Neural progenitor cell (in vitro differentiated cells): ENCODE measurements at regions not wholly inside any gene's neighbourhood (a gene's known extent, or its start where the extent isn't known, plus 50 kb on each side); places are given as distances from the start of the nearest gene placed in this dataset.

Experiments used
- DNase-seq: peaks from one replicate; pipeline ENCODE4 v3.0.0-alpha.2; 2016; ENCODE audit warnings: low spot score
- H2AFZ ChIP-seq: fragments of 200-600 bp; sonication (generic); replicated peaks from 2 replicates; pipeline ENCODE4 v1.6.1; 2016; ENCODE audit warnings: antibody characterized with exemption
- H3F3A ChIP-seq: fragments of 200-600 bp; sonication (generic); 2 replicates; pipeline ENCODE4 v1.6.1; 2016; ENCODE audit warnings: antibody characterized with exemption, low read depth
- H3K27ac ChIP-seq: fragments of 200-600 bp; sonication (generic); 2 replicates; pipeline ENCODE4 v1.5.1; 2016; ENCODE audit warnings: mild to moderate bottlenecking
- H3K27me3 ChIP-seq: fragments of 200-600 bp; sonication (generic); 2 replicates; pipeline ENCODE4 v1.6.1; 2016; ENCODE audit warnings: mild to moderate bottlenecking, moderate library complexity
- H3K36me3 ChIP-seq: fragments of 200-600 bp; sonication (generic); 2 replicates; pipeline ENCODE4 v1.5.1; 2016
- H3K4me1 ChIP-seq: fragments of 200-600 bp; sonication (generic); 2 replicates; pipeline ENCODE4 v1.6.1; 2016; ENCODE audit warnings: mixed run types
- H3K4me2 ChIP-seq: fragments of 200-600 bp; sonication (generic); 2 replicates; pipeline ENCODE4 v1.6.1; 2016
- H3K4me3 ChIP-seq: fragments of 200-600 bp; sonication (generic); 2 replicates; pipeline ENCODE4 v1.5.1; 2016
- H3K79me2 ChIP-seq: fragments of 200-600 bp; sonication (generic); 2 replicates; pipeline ENCODE4 v1.6.1; 2016; ENCODE audit warnings: low read depth
- H3K9ac ChIP-seq: fragments of 200-600 bp; sonication (generic); 2 replicates; pipeline ENCODE4 v1.6.1; 2016
- H3K9me3 ChIP-seq: fragments of 200-600 bp; sonication (generic); 2 replicates; pipeline ENCODE4 v1.5.1; 2016; ENCODE audit warnings: low read depth
- H4K20me1 ChIP-seq: fragments of 200-600 bp; sonication (generic); 2 replicates; pipeline ENCODE4 v1.6.1; 2016; ENCODE audit warnings: low read depth
- H3K27ac Mint-ChIP-seq: 3 replicates; pipeline ENCODE4 v1.8.0; 2021; ENCODE audit warnings: mixed read lengths
- H3K27me3 Mint-ChIP-seq: 2 replicates; pipeline ENCODE4 v1.8.0; 2022; ENCODE audit warnings: low read depth, mild to moderate bottlenecking, inconsistent platforms, moderate library complexity, mixed read lengths; ENCODE audit not compliant: insufficient read depth
- H3K36me3 Mint-ChIP-seq: 3 replicates; pipeline ENCODE4 v1.8.0; 2021; ENCODE audit warnings: mixed read lengths
- H3K4me1 Mint-ChIP-seq: 3 replicates; pipeline ENCODE4 v1.8.0; 2021; ENCODE audit warnings: mixed read lengths
- H3K4me3 Mint-ChIP-seq: 3 replicates; pipeline ENCODE4 v1.8.0; 2021; ENCODE audit warnings: mild to moderate bottlenecking, moderate library complexity, mixed read lengths
- H3K9me3 Mint-ChIP-seq: 3 replicates; pipeline ENCODE4 v1.8.0; 2020; ENCODE audit warnings: mixed read lengths
- CTCF ChIP-seq: fragments of 200-600 bp; sonication (generic); IDR thresholded peaks from 2 replicates; pipeline ENCODE4 v1.5.1; 2017; ENCODE audit warnings: antibody characterized with exemption, mild to moderate bottlenecking
- EZH2 ChIP-seq: fragments of 200-600 bp; sonication (generic); IDR thresholded peaks from 2 replicates; pipeline ENCODE4 v1.6.1; 2017; ENCODE audit warnings: antibody characterized with exemption, mild to moderate bottlenecking, moderate library complexity
- EZH2phosphoT487 ChIP-seq: fragments of 200-600 bp; sonication (generic); IDR thresholded peaks from 2 replicates; pipeline ENCODE4 v1.6.1; 2017; ENCODE audit warnings: antibody characterized with exemption

DNA sequence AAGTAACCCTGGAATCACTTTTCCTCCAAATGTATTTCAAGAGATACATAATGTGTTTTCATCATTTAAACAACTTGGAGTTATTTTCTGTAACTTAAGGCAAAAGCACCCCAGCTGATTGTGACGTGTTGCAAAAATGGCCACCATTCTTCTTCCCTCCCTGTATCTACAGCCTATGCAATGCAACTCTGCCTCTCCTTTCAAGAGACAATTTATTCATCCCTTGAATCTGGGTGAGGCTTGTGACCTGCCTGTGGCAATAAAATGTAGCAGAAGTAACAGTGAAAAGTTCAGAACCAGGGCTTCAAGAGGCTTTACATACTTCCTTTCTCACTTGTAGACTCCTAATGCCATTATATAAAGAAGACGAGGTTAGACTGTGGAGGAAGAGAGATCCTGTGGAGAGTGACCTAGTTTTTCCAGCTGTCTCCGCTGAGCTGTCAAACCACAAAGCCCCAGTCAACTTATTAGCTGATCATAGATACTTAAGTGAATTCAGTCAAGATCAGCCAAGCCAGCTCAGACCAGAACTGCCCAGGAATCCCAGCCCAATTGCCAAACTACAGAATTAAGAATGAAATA is 81.0 kb upstream of the KLF3 start:
- H3K27me3 Mint-ChIP-seq, result peaks cover 6% of the 10 kb centered on the region
- Histone ChIP-seq H3F3A (no peaks in the 10 kb centered on the region), H3K27me3 (no peaks in the 10 kb centered on the region), H3K36me3 (no peaks in the 10 kb centered on the region), H4K20me1 (no peaks in the 10 kb centered on the region), H3K4me3 (no peak overlapping the region), H3K4me1 (peaks cover 3% of the 10 kb centered on the region), H3K79me2 (no peaks in the 10 kb centered on the region), H3K9ac (no peak overlapping the region), H3K27ac (no peak overlapping the region), H3K4me2 (no peak overlapping the region), H3K9me3 (no peaks in the 10 kb centered on the region), H2AFZ (no peak overlapping the region)
- H3K27ac Mint-ChIP-seq, result no peak overlapping the region
- H3K9me3 Mint-ChIP-seq, result peaks cover 9% of the 10 kb centered on the region
- peaks cover 2% of the 10 kb centered on the region for H3K36me3 Mint-ChIP-seq
- peaks cover 14% of the 10 kb centered on the region for H3K4me1 Mint-ChIP-seq
- no peak for DNase-seq
- no peak overlapping the region for H3K4me3 Mint-ChIP-seq
- TF ChIP-seq EZH2phosphoT487 (no peak), EZH2 (no peak)

GRCh38 chr4:38585871-38586270 is 78.1 kb upstream of the KLF3 start:
- no peak overlapping the region for H3K4me2 ChIP-seq
- no peak for TF ChIP-seq CTCF
- no peak for TF ChIP-seq EZH2
- no peak for TF ChIP-seq EZH2phosphoT487
- H3K4me1 ChIP-seq, result peaks cover 3% of the 10 kb centered on the region
- H3K27me3 Mint-ChIP-seq, result peaks cover under 1% of the 10 kb centered on the region
- no peak for DNase-seq
- peaks cover 12% of the 10 kb centered on the region for H3K4me1 Mint-ChIP-seq
- H3K4me3 Mint-ChIP-seq, result no peak overlapping the region
- H3K9me3 Mint-ChIP-seq, result peaks cover 2% of the 10 kb centered on the region
- no peak overlapping the region for H3K27ac Mint-ChIP-seq
- H3K27me3 ChIP-seq, result no peaks in the 10 kb centered on the region
- no peaks in the 10 kb centered on the region for H3K9me3 ChIP-seq
- H3F3A ChIP-seq, result no peaks in the 10 kb centered on the region
- H3K9ac ChIP-seq, result no peak overlapping the region
- no peak overlapping the region for H3K27ac ChIP-seq
- H3K36me3 ChIP-seq, result no peaks in the 10 kb centered on the region
- no peak overlapping the region for H2AFZ ChIP-seq
- H3K79me2 ChIP-seq, result no peaks in the 10 kb centered on the region
- no peaks in the 10 kb centered on the region for H3K36me3 Mint-ChIP-seq
- H3K4me3 ChIP-seq, result no peak overlapping the region
- no peaks in the 10 kb centered on the region for H4K20me1 ChIP-seq

DNA sequence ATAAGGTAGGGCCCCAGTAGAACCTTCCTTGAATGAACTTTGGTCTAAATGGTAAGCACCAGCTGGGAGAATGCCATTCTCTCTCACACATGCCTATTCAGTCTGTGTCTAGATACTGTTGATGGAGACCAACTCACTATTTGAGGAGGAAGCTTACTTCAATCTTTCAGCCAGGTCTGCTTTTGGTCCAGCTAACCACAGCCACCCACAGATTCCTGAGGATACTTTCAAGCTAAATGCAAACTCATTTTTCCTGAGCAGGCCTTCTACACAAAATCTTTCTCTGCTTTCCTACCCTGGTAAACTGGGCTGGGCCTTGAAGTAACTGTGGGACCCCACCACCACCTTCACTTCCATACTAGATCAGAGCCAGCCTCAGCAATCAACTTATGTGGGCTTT is 76.9 kb upstream of the KLF3 start:
- Mint-ChIP-seq H3K27me3 (no peaks in the 10 kb centered on the region), H3K9me3 (peaks cover 2% of the 10 kb centered on the region), H3K27ac (no peak overlapping the region), H3K4me1 (peaks cover 4% of the 10 kb centered on the region), H3K36me3 (no peaks in the 10 kb centered on the region), H3K4me3 (no peak overlapping the region)
- Histone ChIP-seq H3K36me3 (no peaks in the 10 kb centered on the region), H3K9ac (no peak overlapping the region), H2AFZ (no peak overlapping the region), H4K20me1 (no peaks in the 10 kb centered on the region), H3K27me3 (no peaks in the 10 kb centered on the region), H3K27ac (no peak overlapping the region), H3K4me3 (no peak overlapping the region), H3F3A (no peaks in the 10 kb centered on the region), H3K9me3 (no peaks in the 10 kb centered on the region), H3K4me2 (no peak overlapping the region), H3K79me2 (no peaks in the 10 kb centered on the region), H3K4me1 (no peaks in the 10 kb centered on the region)
- no peak for DNase-seq
- TF ChIP-seq EZH2phosphoT487 (no peak), EZH2 (no peak), CTCF (no peak)

- no peak for DNase-seq
- TF ChIP-seq EZH2, result no peak
- no peak for TF ChIP-seq EZH2phosphoT487
- TF ChIP-seq CTCF, result no peak
- no peaks in the 10 kb centered on the region for H4K20me1 ChIP-seq
- no peak overlapping the region for H2AFZ ChIP-seq
- no peaks in the 10 kb centered on the region for H3F3A ChIP-seq
- no peak overlapping the region for H3K4me3 Mint-ChIP-seq
- H3K27ac ChIP-seq, result no peak overlapping the region
- no peaks in the 10 kb centered on the region for H3K36me3 ChIP-seq
- no peak overlapping the region for H3K4me3 ChIP-seq
- H3K79me2 ChIP-seq, result no peaks in the 10 kb centered on the region
- no peak overlapping the region for H3K27ac Mint-ChIP-seq
- H3K27me3 Mint-ChIP-seq, result no peaks in the 10 kb centered on the region
- H3K9ac ChIP-seq, result no peak overlapping the region
- H3K9me3 Mint-ChIP-seq, result no peaks in the 10 kb centered on the region
- no peaks in the 10 kb centered on the region for H3K9me3 ChIP-seq
- no peaks in the 10 kb centered on the region for H3K4me1 ChIP-seq
- H3K36me3 Mint-ChIP-seq, result peaks cover 2% of the 10 kb centered on the region
- no peaks in the 10 kb centered on the region for H3K4me1 Mint-ChIP-seq
- no peak overlapping the region for H3K4me2 ChIP-seq
- no peaks in the 10 kb centered on the region for H3K27me3 ChIP-seq
Measured at GRCh38 chr4:38590046-38590445, 74.0 kb upstream of the KLF3 start.
